ENCODE measurements at regions not wholly inside any gene's neighbourhood (a gene's known extent, or its start where the extent isn't known, plus 50 kb on each side); places are given as distances from the start of the nearest gene placed in this dataset.

GRCh38 chr11:127061947-127062346, 61.4 kb upstream of the KIRREL3 start:
- no peak overlapping the region for H3K4me3 ChIP-seq (ENCODE audit: low read length)
- no peak for TF ChIP-seq CTCF (conservative IDR thresholded peaks at IDR 0.05)
- no peak overlapping the region for H3K9ac ChIP-seq (ENCODE audit: extremely low read depth, low read length, poor library complexity, severe bottlenecking)
- H3K27me3 ChIP-seq (ENCODE audit: control insufficient read depth, insufficient read depth, low read length, poor library complexity, severe bottlenecking) = no peaks in the 10 kb centered on the region
- no peak overlapping the region for H3K27ac Mint-ChIP-seq
- H3K36me3 Mint-ChIP-seq (ENCODE audit: low read depth) = no peaks in the 10 kb centered on the region
- H3K9me3 Mint-ChIP-seq = no peaks in the 10 kb centered on the region
- H3K9me3 ChIP-seq (ENCODE audit: control insufficient read depth, low read length) = no peaks in the 10 kb centered on the region
- no peak overlapping the region for H3K4me3 Mint-ChIP-seq
- H3K36me3 ChIP-seq (ENCODE audit: control insufficient read depth, insufficient read depth, low read length) = no peaks in the 10 kb centered on the region
- DNase-seq = no peak
- H3K4me1 ChIP-seq (ENCODE audit: control insufficient read depth, insufficient read depth, low read length) = no peaks in the 10 kb centered on the region
- H3K27me3 Mint-ChIP-seq (ENCODE audit: insufficient read depth) = no peaks in the 10 kb centered on the region
- H3K4me1 Mint-ChIP-seq = peaks cover 3% of the 10 kb centered on the region
- H3K27ac ChIP-seq (ENCODE audit: low read depth, low read length) = no peak overlapping the region

- Mint-ChIP-seq H3K36me3 (ENCODE audit: low read depth) (no peaks in the 10 kb centered on the region), H3K27me3 (ENCODE audit: insufficient read depth) (peaks cover 3% of the 10 kb centered on the region), H3K4me1 (peaks cover 3% of the 10 kb centered on the region), H3K4me3 (no peak overlapping the region), H3K9me3 (no peaks in the 10 kb centered on the region), H3K27ac (no peak overlapping the region)
- WGBS, 2 experiments (ENCODE audit: insufficient coverage in 1 of 2, insufficient read length in 1 of 2) = 91 to 92% methylated on average over 6 to 7 of the region's 7 CpGs
- Histone ChIP-seq H3K4me1 (ENCODE audit: control insufficient read depth, insufficient read depth, low read length) (no peaks in the 10 kb centered on the region), H3K27ac (ENCODE audit: low read depth, low read length) (no peak overlapping the region), H3K9me3 (ENCODE audit: control insufficient read depth, low read length) (no peaks in the 10 kb centered on the region), H3K4me3 (ENCODE audit: low read length) (no peak overlapping the region), H3K36me3 (ENCODE audit: control insufficient read depth, insufficient read depth, low read length) (no peaks in the 10 kb centered on the region), H3K27me3 (ENCODE audit: control insufficient read depth, insufficient read depth, low read length, poor library complexity, severe bottlenecking) (no peaks in the 10 kb centered on the region), H3K9ac (ENCODE audit: extremely low read depth, low read length, poor library complexity, severe bottlenecking) (no peak overlapping the region)
- TF ChIP-seq CTCF (conservative IDR thresholded peaks at IDR 0.05) = no peak
- no peak for DNase-seq
These were observed 59.2 kb upstream of the KIRREL3 start for GRCh38 chr11:127059750-127060149.

- no peak for TF ChIP-seq CTCF (conservative IDR thresholded peaks at IDR 0.05)
- Mint-ChIP-seq H3K36me3 (ENCODE audit: low read depth) (no peaks in the 10 kb centered on the region), H3K27me3 (ENCODE audit: insufficient read depth) (peaks cover 3% of the 10 kb centered on the region), H3K9me3 (no peaks in the 10 kb centered on the region), H3K4me1 (peaks cover 3% of the 10 kb centered on the region), H3K4me3 (no peak overlapping the region), H3K27ac (no peak overlapping the region)
- H3K4me3 ChIP-seq (ENCODE audit: low read length) = no peak overlapping the region
- H3K27ac ChIP-seq (ENCODE audit: low read depth, low read length) = no peak overlapping the region
- no peaks in the 10 kb centered on the region for H3K4me1 ChIP-seq (ENCODE audit: control insufficient read depth, insufficient read depth, low read length)
- no peaks in the 10 kb centered on the region for H3K36me3 ChIP-seq (ENCODE audit: control insufficient read depth, insufficient read depth, low read length)
- 80 to 92% methylated on average over 2 to 11 of the region's 11 CpGs for WGBS, 2 experiments (ENCODE audit: insufficient coverage in 1 of 2, insufficient read length in 1 of 2)
- H3K9me3 ChIP-seq (ENCODE audit: control insufficient read depth, low read length) = no peaks in the 10 kb centered on the region
- no peaks in the 10 kb centered on the region for H3K27me3 ChIP-seq (ENCODE audit: control insufficient read depth, insufficient read depth, low read length, poor library complexity, severe bottlenecking)
- H3K9ac ChIP-seq (ENCODE audit: extremely low read depth, low read length, poor library complexity, severe bottlenecking) = no peak overlapping the region
- DNase-seq = no peak
These were observed 58.7 kb upstream of the KIRREL3 start for GRCh38 chr11:127059286-127059685.
